Endothelial cell of umbilical vein (primary cell): ENCODE measurements at regions not wholly inside any gene's neighbourhood (a gene's known extent, or its start where the extent isn't known, plus 50 kb on each side); places are given as distances from the start of the nearest gene placed in this dataset.

ENCODE experiments used
- BruUV-seq: library from RNA; stranded (reverse); fragments of 400-500 nt; replicated peaks from 2 replicates; lab custom pipeline; 2021; lab: Mats Ljungman, UMichigan
- CTCF ChIA-PET: fragments of 300-600, 350-600 bp; sonication (Branson Sonifier 250); formaldehyde crosslinking; loops from one replicate; lab custom pipeline; 2021; ENCODE audit warnings: antibody characterized with exemption, inconsistent platforms; lab: Charles Lee
- POLR2A ChIA-PET: fragments of 300-600, 350-600 bp; sonication (Branson Sonifier 250); formaldehyde crosslinking; loops from one replicate; lab custom pipeline; 2021; ENCODE audit warnings: antibody characterized with exemption, inconsistent platforms; lab: Charles Lee
- DNase-seq: peaks from one replicate; pipeline ENCODE4 v3.0.0-alpha.2; 2011; ENCODE audit warnings: low read depth, low spot score
- FAIRE-seq: peaks from 2 replicates; lab custom pipeline; 2011; peaks lifted over from hg19 to GRCh38; lab: Jason Lieb, UNC
- H2AFZ ChIP-seq: 2 replicates; pipeline ENCODE4 v1.6.0; 2012; ENCODE audit warnings: low read depth, low read length, control low read depth, inconsistent platforms
- H3K27ac ChIP-seq: 2 replicates; pipeline ENCODE4 v1.5.1; 2011; ENCODE audit warnings: low read depth, mild to moderate bottlenecking, control low read depth, low read length, moderate library complexity; ENCODE audit not compliant: insufficient read depth
- H3K27me3 ChIP-seq, 2 experiments: 2 replicates each; pipeline versions ENCODE4 v1.6.0 to v1.6.1; 2011; ENCODE audit warnings: low read length in 2 of 2, mixed read lengths in 1 of 2; ENCODE audit not compliant: control insufficient read depth in 2 of 2, insufficient read depth in 2 of 2
- H3K36me3 ChIP-seq, 2 experiments: 2 replicates in 1 of 2; 3 replicates in 1 of 2; pipeline ENCODE4 v1.5.1; 2011; ENCODE audit warnings: low read length in 2 of 2, mild to moderate bottlenecking in 1 of 2, moderate library complexity in 1 of 2; ENCODE audit not compliant: control insufficient read depth in 2 of 2, insufficient read depth in 2 of 2; ENCODE audit errors: extremely low read depth in 1 of 2
- H3K4me1 ChIP-seq: 3 replicates; pipeline ENCODE4 v1.5.1; 2011; ENCODE audit warnings: mild to moderate bottlenecking, low read length; ENCODE audit not compliant: control insufficient read depth, insufficient read depth; ENCODE audit errors: extremely low read depth
- H3K4me2 ChIP-seq: 2 replicates; pipeline ENCODE4 v1.6.1; 2011; ENCODE audit warnings: low read length, control low read depth, mixed read lengths; ENCODE audit not compliant: insufficient read depth
- H3K4me3 ChIP-seq, 3 experiments: fragments of 200-600 bp in 1 of 3; sonication (generic), shearing (Covaris generic) in 1 of 3; replicated peaks in 1 of 3; 2 replicates each; pipeline ENCODE4 v1.5.1; 2011 to 2016; ENCODE audit warnings: control low read depth in 3 of 3, low read length in 3 of 3, mild to moderate bottlenecking in 2 of 3, inconsistent platforms in 1 of 3, low read depth in 1 of 3, moderate library complexity in 1 of 3; ENCODE audit not compliant: insufficient read depth in 1 of 3
- H3K79me2 ChIP-seq: 2 replicates; pipeline ENCODE4 v1.6.0; 2012; ENCODE audit warnings: low read length, inconsistent platforms; ENCODE audit not compliant: control insufficient read depth, insufficient read depth
- H3K9ac ChIP-seq: replicated peaks from 2 replicates; pipeline ENCODE3; 2011; ENCODE audit warnings: low read length, control low read depth; ENCODE audit not compliant: insufficient read depth; ENCODE audit errors: extremely low read depth
- H3K9me1 ChIP-seq: replicated peaks from 3 replicates; pipeline ENCODE4 v1.6.0; 2011; ENCODE audit warnings: mild to moderate bottlenecking, low read length; ENCODE audit not compliant: control insufficient read depth, insufficient read depth; ENCODE audit errors: extremely low read depth
- H3K9me3 ChIP-seq: replicated peaks from 2 replicates; pipeline ENCODE4 v1.5.1; 2012; ENCODE audit warnings: low read length, inconsistent platforms; ENCODE audit not compliant: control insufficient read depth, insufficient read depth
- H4K20me1 ChIP-seq: replicated peaks from 2 replicates; pipeline ENCODE3; 2011; ENCODE audit warnings: mild to moderate bottlenecking, low read length; ENCODE audit not compliant: control insufficient read depth, insufficient read depth; ENCODE audit errors: extremely low read depth
- EZH2 ChIP-seq: IDR thresholded peaks from 2 replicates; pipeline ENCODE4 v1.6.1; 2012; ENCODE audit warnings: borderline replicate concordance, low read depth, mild to moderate bottlenecking, moderate library complexity, low read length, inconsistent platforms; ENCODE audit not compliant: severe bottlenecking
- FOS ChIP-seq: IDR thresholded peaks from 2 replicates; pipeline ENCODE4 v1.6.1; 2011; ENCODE audit warnings: mild to moderate bottlenecking, low read length, moderate library complexity, borderline replicate concordance; ENCODE audit not compliant: insufficient read depth
- GATA2 ChIP-seq: IDR thresholded peaks from 2 replicates; pipeline ENCODE4 v1.7.0; 2011; ENCODE audit warnings: low read depth, mild to moderate bottlenecking, moderate library complexity, mixed read lengths, low read length; ENCODE audit not compliant: insufficient read length, insufficient read depth
- JUN ChIP-seq: IDR thresholded peaks from 2 replicates; pipeline ENCODE4 v1.6.1; 2011; ENCODE audit warnings: borderline replicate concordance, low read depth; ENCODE audit not compliant: insufficient read length, insufficient read depth
- MYC ChIP-seq: IDR thresholded peaks from one replicate; pipeline ENCODE4 v1.6.1; 2011; ENCODE audit warnings: mild to moderate bottlenecking, low read depth, low read length
- POLR2A ChIP-seq: IDR thresholded peaks from 2 replicates; pipeline ENCODE4 v1.6.1; 2012; ENCODE audit warnings: low read depth, mild to moderate bottlenecking, control low read depth, low read length
- POLR2AphosphoS5 ChIP-seq: IDR thresholded peaks from 2 replicates; pipeline ENCODE4 v1.6.1; 2012; ENCODE audit warnings: low read depth, mild to moderate bottlenecking, control low read depth, low read length, moderate library complexity; ENCODE audit not compliant: insufficient read depth
- dilution Hi-C: fragments of 300-500 bp; cut with MboI; formaldehyde crosslinking; loops from one replicate; pipeline ENCODE4 v1.15.0; 2019; ENCODE audit warnings: low sequenced_read_pairs; ENCODE audit not compliant: extremely low pct_ligation_motif_present
- intact Hi-C: fragments of 100-400 bp; cut with micrococcal nuclease; formaldehyde crosslinking; loops from one replicate; pipeline ENCODE4 v1.10.0; 2022
- TF ChIP-seq, protein P1 (sequence below), 2 donors: IDR thresholded peaks; 1 replicate in 1 of 2; 2 replicates in 1 of 2; pipeline ENCODE4 v1.5.1; 2011; ENCODE audit warnings: low read length in 2 of 2, mild to moderate bottlenecking in 2 of 2, moderate library complexity in 2 of 2, control low read depth in 1 of 2, inconsistent platforms in 1 of 2, low read depth in 1 of 2; ENCODE audit not compliant: insufficient read depth in 1 of 2; ENCODE audit errors: extremely low read depth in 1 of 2
- TF ChIP-seq, protein P2 (sequence below): IDR thresholded peaks from 2 replicates; pipeline ENCODE4 v1.6.1; 2011; ENCODE audit not compliant: insufficient read depth, insufficient read length

DNA sequence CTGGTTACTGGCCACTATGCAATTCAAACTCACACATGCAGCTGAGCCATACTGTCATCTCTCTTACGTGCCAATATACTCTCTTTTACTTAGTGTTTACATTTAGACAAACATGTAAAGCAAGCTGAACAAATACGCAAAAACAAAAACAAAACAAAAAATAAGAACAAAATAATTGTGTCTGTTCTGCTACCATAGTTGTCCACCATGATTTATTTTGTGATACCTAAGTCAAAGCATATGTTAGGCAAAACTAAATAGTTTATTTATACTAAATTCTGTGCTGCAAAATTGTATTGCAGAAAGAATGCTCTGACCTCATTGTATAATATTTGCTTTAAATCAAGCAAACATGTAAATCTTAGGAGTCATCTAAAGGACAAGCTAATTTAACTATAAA, 943.2 kb upstream of the AGA start:
- Histone ChIP-seq H3K27me3 (no peaks in the 10 kb centered on the region), H3K27ac (no peak overlapping the region), H2AFZ (no peak overlapping the region), H3K9me1 (no peaks in the 10 kb centered on the region), H3K9me3 (no peaks in the 10 kb centered on the region), H3K4me2 (no peak overlapping the region), H3K4me3 (no peak overlapping the region), H3K36me3 (no peaks in the 10 kb centered on the region), H3K79me2 (no peaks in the 10 kb centered on the region), H3K9ac (no peak overlapping the region), H3K4me1 (no peaks in the 10 kb centered on the region), H4K20me1 (no peaks in the 10 kb centered on the region)
- intact Hi-C loops (no loop called here), dilution Hi-C loops (no loop called here)
- TF ChIP-seq EZH2 = no peak
- no peak for TF ChIP-seq FOS
- TF ChIP-seq, protein P1, sequence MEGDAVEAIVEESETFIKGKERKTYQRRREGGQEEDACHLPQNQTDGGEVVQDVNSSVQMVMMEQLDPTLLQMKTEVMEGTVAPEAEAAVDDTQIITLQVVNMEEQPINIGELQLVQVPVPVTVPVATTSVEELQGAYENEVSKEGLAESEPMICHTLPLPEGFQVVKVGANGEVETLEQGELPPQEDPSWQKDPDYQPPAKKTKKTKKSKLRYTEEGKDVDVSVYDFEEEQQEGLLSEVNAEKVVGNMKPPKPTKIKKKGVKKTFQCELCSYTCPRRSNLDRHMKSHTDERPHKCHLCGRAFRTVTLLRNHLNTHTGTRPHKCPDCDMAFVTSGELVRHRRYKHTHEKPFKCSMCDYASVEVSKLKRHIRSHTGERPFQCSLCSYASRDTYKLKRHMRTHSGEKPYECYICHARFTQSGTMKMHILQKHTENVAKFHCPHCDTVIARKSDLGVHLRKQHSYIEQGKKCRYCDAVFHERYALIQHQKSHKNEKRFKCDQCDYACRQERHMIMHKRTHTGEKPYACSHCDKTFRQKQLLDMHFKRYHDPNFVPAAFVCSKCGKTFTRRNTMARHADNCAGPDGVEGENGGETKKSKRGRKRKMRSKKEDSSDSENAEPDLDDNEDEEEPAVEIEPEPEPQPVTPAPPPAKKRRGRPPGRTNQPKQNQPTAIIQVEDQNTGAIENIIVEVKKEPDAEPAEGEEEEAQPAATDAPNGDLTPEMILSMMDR (IDR thresholded peaks at IDR 0.05; ENCODE audit: extremely low read depth in 1 of 2, insufficient read depth in 1 of 2, low read depth in 1 of 2, low read length in 2 of 2) = no peak
- TF ChIP-seq GATA2 = no peak
- TF ChIP-seq, protein P2, sequence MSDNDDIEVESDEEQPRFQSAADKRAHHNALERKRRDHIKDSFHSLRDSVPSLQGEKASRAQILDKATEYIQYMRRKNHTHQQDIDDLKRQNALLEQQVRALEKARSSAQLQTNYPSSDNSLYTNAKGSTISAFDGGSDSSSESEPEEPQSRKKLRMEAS = no peak
- no peak for TF ChIP-seq JUN
- TF ChIP-seq MYC = no peak
- TF ChIP-seq POLR2A = no peak
- no peak for TF ChIP-seq POLR2AphosphoS5
- POLR2A ChIA-PET = no interaction called here
- BruUV-seq = no TSS peak
- FAIRE-seq (no peak), DNase-seq (no peak)
- CTCF ChIA-PET = interaction anchor here (0.9 kb wide), 1 partner anchor 43 kb away, joined by 3 read pairs; no protein-coding TSS in a partner anchor
